ENCODE measurements at regions not wholly inside any gene's neighbourhood (a gene's known extent, or its start where the extent isn't known, plus 50 kb on each side); places are given as distances from the start of the nearest gene placed in this dataset.

DNA sequence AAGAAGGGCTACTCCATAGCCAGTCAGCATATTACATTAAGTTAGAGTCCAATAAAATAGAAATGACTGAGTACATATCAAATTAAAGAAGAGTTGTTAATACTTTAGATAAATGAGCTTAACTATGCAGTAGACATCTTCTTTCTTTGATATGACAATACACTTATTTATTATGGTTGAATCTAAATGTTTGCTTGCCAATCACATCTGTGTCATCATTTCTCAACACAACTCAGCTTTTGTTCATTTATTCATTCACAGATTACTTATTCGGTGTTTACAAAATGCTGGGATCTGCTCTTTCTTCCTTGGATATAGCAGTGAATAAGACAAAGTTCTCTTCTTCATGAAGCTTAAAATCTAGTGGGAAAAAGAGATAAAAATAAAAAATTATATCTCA is 614.6 kb upstream of the ATP2B1 start:
- Histone ChIP-seq H3K27ac (ENCODE audit: low read depth, low read length) (no peak overlapping the region), H3K79me2 (ENCODE audit: control insufficient read depth, low read length) (no peaks in the 10 kb centered on the region), H3F3A (ENCODE audit: control insufficient read depth, insufficient read depth) (no peaks in the 10 kb centered on the region), H3K36me3 (ENCODE audit: control insufficient read depth, low read length) (no peaks in the 10 kb centered on the region), H3K4me2 (ENCODE audit: low read length) (no peak overlapping the region), H3K4me3 (ENCODE audit: low read length) (no peak overlapping the region), H3K9me3 (ENCODE audit: control insufficient read depth, insufficient read depth, low read length) (no peaks in the 10 kb centered on the region), H3K27me3 (ENCODE audit: control insufficient read depth, low read length) (no peaks in the 10 kb centered on the region), H3K4me1 (ENCODE audit: control insufficient read depth, low read length) (no peaks in the 10 kb centered on the region), H3K9me2 (replicated peaks; ENCODE audit: control insufficient read depth, low read length) (no peaks in the 10 kb centered on the region), H4K20me1 (ENCODE audit: control insufficient read depth, insufficient read depth, low read depth, low read length) (no peaks in the 10 kb centered on the region)
- TF ChIP-seq EZH2phosphoT487 (IDR thresholded peaks at IDR 0.05; ENCODE audit: borderline replicate concordance, low read length) = no peak
- TF ChIP-seq, protein P1, sequence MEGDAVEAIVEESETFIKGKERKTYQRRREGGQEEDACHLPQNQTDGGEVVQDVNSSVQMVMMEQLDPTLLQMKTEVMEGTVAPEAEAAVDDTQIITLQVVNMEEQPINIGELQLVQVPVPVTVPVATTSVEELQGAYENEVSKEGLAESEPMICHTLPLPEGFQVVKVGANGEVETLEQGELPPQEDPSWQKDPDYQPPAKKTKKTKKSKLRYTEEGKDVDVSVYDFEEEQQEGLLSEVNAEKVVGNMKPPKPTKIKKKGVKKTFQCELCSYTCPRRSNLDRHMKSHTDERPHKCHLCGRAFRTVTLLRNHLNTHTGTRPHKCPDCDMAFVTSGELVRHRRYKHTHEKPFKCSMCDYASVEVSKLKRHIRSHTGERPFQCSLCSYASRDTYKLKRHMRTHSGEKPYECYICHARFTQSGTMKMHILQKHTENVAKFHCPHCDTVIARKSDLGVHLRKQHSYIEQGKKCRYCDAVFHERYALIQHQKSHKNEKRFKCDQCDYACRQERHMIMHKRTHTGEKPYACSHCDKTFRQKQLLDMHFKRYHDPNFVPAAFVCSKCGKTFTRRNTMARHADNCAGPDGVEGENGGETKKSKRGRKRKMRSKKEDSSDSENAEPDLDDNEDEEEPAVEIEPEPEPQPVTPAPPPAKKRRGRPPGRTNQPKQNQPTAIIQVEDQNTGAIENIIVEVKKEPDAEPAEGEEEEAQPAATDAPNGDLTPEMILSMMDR (IDR thresholded peaks at IDR 0.05; ENCODE audit: low read depth, low read length, poor library complexity, severe bottlenecking) = no peak

DNA sequence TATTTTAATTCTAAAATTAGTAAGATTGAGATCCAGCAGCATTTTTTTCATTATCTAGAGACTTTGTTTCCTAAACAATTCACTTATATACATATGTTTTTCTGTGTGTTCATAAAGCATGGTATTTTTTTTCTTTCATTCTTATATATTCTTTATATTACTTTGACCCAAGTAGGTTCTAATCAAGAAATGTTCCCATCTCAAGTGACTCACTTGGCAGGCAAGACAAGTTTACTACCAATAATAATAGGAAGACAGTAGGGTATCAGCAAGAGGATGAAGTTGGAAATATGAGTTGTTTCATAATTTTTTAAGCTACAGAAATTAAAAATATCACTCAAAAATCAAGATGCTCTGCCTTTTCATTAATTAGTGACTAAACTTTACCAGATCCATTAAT is 613.4 kb upstream of the ATP2B1 start:
- no peaks in the 10 kb centered on the region for H3K36me3 ChIP-seq (ENCODE audit: control insufficient read depth, low read length)
- TF ChIP-seq, protein P1 (IDR thresholded peaks at IDR 0.05; ENCODE audit: low read depth, low read length, poor library complexity, severe bottlenecking) = no peak
- TF ChIP-seq EZH2phosphoT487 (IDR thresholded peaks at IDR 0.05; ENCODE audit: borderline replicate concordance, low read length) = no peak
- no peaks in the 10 kb centered on the region for H3K9me2 ChIP-seq (replicated peaks; ENCODE audit: control insufficient read depth, low read length)
- no peaks in the 10 kb centered on the region for H3K9me3 ChIP-seq (ENCODE audit: control insufficient read depth, insufficient read depth, low read length)
- no peaks in the 10 kb centered on the region for H3F3A ChIP-seq (ENCODE audit: control insufficient read depth, insufficient read depth)
- no peaks in the 10 kb centered on the region for H3K27me3 ChIP-seq (ENCODE audit: control insufficient read depth, low read length)
- no peak overlapping the region for H3K4me2 ChIP-seq (ENCODE audit: low read length)
- no peak overlapping the region for H3K4me3 ChIP-seq (ENCODE audit: low read length)
- no peaks in the 10 kb centered on the region for H4K20me1 ChIP-seq (ENCODE audit: control insufficient read depth, insufficient read depth, low read depth, low read length)
- H3K27ac ChIP-seq (ENCODE audit: low read depth, low read length) = no peak overlapping the region
- no peaks in the 10 kb centered on the region for H3K4me1 ChIP-seq (ENCODE audit: control insufficient read depth, low read length)
- no peaks in the 10 kb centered on the region for H3K79me2 ChIP-seq (ENCODE audit: control insufficient read depth, low read length)

DNA sequence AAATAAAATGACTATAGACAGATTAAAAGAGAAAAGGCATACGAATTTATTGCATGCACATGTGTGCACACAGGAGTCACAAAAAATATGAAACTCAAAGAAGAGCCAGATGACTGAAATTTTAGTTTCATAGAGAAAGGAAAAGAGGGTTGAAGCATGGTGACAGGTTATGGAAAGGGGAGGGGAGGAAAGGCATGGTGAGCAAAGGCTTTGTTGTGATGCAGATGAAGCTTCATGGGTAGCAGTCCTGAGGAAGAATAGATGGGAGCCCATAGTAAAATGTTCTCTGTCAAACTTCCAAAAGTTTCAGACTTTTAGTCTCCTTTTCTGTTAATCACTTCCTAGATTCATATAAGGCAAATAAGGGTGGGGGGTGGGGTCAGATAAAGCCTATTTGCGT is 612.7 kb upstream of the ATP2B1 start:
- Histone ChIP-seq H3K36me3 (ENCODE audit: control insufficient read depth, low read length) (no peaks in the 10 kb centered on the region), H3K9me2 (replicated peaks; ENCODE audit: control insufficient read depth, low read length) (no peaks in the 10 kb centered on the region), H3K27ac (ENCODE audit: low read depth, low read length) (no peak overlapping the region), H3K27me3 (ENCODE audit: control insufficient read depth, low read length) (no peaks in the 10 kb centered on the region), H3K4me1 (ENCODE audit: control insufficient read depth, low read length) (no peaks in the 10 kb centered on the region), H3F3A (ENCODE audit: control insufficient read depth, insufficient read depth) (no peaks in the 10 kb centered on the region), H4K20me1 (ENCODE audit: control insufficient read depth, insufficient read depth, low read depth, low read length) (no peaks in the 10 kb centered on the region), H3K9me3 (ENCODE audit: control insufficient read depth, insufficient read depth, low read length) (no peaks in the 10 kb centered on the region), H3K79me2 (ENCODE audit: control insufficient read depth, low read length) (no peaks in the 10 kb centered on the region), H3K4me2 (ENCODE audit: low read length) (no peak overlapping the region), H3K4me3 (ENCODE audit: low read length) (no peak overlapping the region)
- TF ChIP-seq EZH2phosphoT487 (IDR thresholded peaks at IDR 0.05; ENCODE audit: borderline replicate concordance, low read length) = no peak

DNA sequence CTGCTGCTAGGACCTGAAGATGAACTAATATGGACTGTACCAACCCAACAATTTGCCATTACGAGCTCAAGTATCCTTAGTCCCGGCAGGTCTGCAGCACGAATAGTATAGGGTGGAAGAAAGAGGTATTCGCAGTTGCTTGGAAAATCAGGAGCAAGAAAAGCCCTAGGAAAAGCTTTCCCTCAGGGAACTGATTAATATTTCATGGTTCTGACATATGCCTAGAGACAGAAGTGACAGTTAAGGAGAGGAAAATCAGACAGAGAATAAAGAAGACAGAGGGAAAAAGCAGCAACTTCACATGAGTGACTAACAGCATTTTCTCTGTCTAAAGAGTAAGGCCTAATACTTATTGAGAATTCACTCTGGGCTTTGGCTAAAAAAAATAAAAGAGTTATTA is 602.9 kb upstream of the ATP2B1 start:
- H3K9me3 ChIP-seq (ENCODE audit: control insufficient read depth, insufficient read depth, low read length) = no peaks in the 10 kb centered on the region
- no peaks in the 10 kb centered on the region for H3F3A ChIP-seq (ENCODE audit: control insufficient read depth, insufficient read depth)
- no peaks in the 10 kb centered on the region for H3K36me3 ChIP-seq (ENCODE audit: control insufficient read depth, low read length)
- H3K27me3 ChIP-seq (ENCODE audit: control insufficient read depth, low read length) = no peaks in the 10 kb centered on the region
- no peaks in the 10 kb centered on the region for H3K79me2 ChIP-seq (ENCODE audit: control insufficient read depth, low read length)
- no peaks in the 10 kb centered on the region for H3K9me2 ChIP-seq (replicated peaks; ENCODE audit: control insufficient read depth, low read length)
- no peak overlapping the region for H3K4me2 ChIP-seq (ENCODE audit: low read length)
- H3K4me3 ChIP-seq (ENCODE audit: low read length) = no peak overlapping the region
- no peak for TF ChIP-seq EZH2phosphoT487 (IDR thresholded peaks at IDR 0.05; ENCODE audit: borderline replicate concordance, low read length)
- TF ChIP-seq, protein P1 (IDR thresholded peaks at IDR 0.05; ENCODE audit: low read depth, low read length, poor library complexity, severe bottlenecking) = no peak
- H3K27ac ChIP-seq (ENCODE audit: low read depth, low read length) = no peak overlapping the region
- no peaks in the 10 kb centered on the region for H3K4me1 ChIP-seq (ENCODE audit: control insufficient read depth, low read length)
- H4K20me1 ChIP-seq (ENCODE audit: control insufficient read depth, insufficient read depth, low read depth, low read length) = no peaks in the 10 kb centered on the region
